Erythroblast (primary cell): ENCODE measurements at regions not wholly inside any gene's neighbourhood (a gene's known extent, or its start where the extent isn't known, plus 50 kb on each side); places are given as distances from the start of the nearest gene placed in this dataset.

ENCODE experiments used
- GATA1 ChIP-seq: IDR thresholded peaks from 2 replicates; pipeline ENCODE4 v1.6.1; 2011; ENCODE audit warnings: low read depth, mild to moderate bottlenecking, control low read depth, low read length, moderate library complexity
- POLR2A ChIP-seq: IDR thresholded peaks from 2 replicates; pipeline ENCODE4 v1.6.1; 2011; ENCODE audit warnings: mild to moderate bottlenecking, low read length

GRCh38 chr6:86142326-86142725, 499.6 kb upstream of the SYNCRIP start:
- no peak for TF ChIP-seq POLR2A
- TF ChIP-seq GATA1, result no peak
